AG04450 (cell line): ENCODE measurements at regions not wholly inside any gene's neighbourhood (a gene's known extent, or its start where the extent isn't known, plus 50 kb on each side); places are given as distances from the start of the nearest gene placed in this dataset.

ENCODE experiments used
- CTCF ChIA-PET: fragments of 300-600, 350-600 bp; formaldehyde crosslinking; extraction: SDS; loops from one replicate; lab custom pipeline; 2022; ENCODE audit warnings: antibody characterized with exemption, inconsistent platforms; lab: Charles Lee
- POLR2A ChIA-PET: fragments of 350-600 bp; formaldehyde crosslinking; extraction: SDS; loops from one replicate; lab custom pipeline; 2021; ENCODE audit warnings: antibody characterized with exemption, inconsistent platforms; lab: Yijun Ruan, JAX
- DNase-seq: peaks from one replicate; pipeline ENCODE4 v3.0.0-alpha.2; 2011; ENCODE audit warnings: low read depth, low spot score
- H3K27ac ChIP-seq: one replicate; pipeline ENCODE4 v1.5.1; 2012; ENCODE audit warnings: low read depth, low read length, control low read depth
- H3K27me3 ChIP-seq: one replicate; pipeline ENCODE4 v1.6.0; 2012; ENCODE audit warnings: low read length; ENCODE audit not compliant: control insufficient read depth, insufficient read depth
- H3K4me3 ChIP-seq: 2 replicates; pipeline ENCODE4 v1.5.1; 2011; ENCODE audit warnings: mild to moderate bottlenecking, low read depth, low read length, control low read depth
- H3K9me3 ChIP-seq: 2 replicates; pipeline ENCODE4 v1.5.1; 2012; ENCODE audit warnings: low read length; ENCODE audit not compliant: control insufficient read depth, insufficient read depth
- TF ChIP-seq, protein P1 (sequence below): IDR thresholded peaks from 2 replicates; pipeline ENCODE4 v1.5.1; 2011; ENCODE audit warnings: low read depth, low read length, control low read depth, inconsistent platforms

DNA sequence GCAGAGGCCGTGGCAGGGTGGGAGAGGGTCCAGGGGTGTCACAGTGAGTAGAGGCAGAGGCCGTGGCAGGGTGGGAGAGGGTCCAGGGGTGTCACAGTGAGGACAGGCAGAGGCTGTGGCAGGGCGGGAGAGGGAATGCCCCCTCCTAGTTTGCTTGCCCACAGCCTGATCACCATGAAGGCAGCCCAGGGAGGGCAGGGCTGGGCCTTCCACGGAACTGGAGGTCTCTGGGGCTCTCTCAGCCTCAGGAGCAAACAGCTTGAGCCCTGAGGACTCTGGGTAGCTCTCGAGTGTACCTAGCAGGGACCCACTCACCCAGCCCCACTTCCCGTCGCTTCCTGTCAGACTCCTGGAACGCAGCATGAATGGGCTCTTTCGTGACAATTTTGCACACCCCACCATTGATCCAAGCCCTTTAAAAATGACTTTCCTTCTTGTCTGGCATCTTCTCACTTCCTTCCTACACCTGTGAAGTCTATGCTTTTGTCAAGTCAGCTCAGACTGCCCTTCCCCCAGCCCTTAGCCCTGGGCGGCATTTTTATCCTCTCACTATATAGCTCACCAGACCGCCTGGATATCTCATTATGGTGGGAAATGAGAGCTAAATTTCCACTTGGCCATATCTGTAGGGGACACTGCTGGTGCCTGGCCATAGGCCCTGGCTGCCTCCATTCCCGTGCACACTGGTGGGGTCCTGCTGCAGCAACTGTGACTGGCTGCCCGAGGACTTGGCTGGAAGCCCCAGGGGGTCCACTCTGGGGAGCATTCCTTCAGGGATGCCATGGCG is 140.3 kb downstream of the CDC5L start:
- Histone ChIP-seq H3K9me3 (no peaks in the 10 kb centered on the region; the same call in 1 of the 2 replicates), H3K27me3 (peaks cover 49% of the 10 kb centered on the region), H3K4me3 (no peak overlapping the region), H3K27ac (no peak overlapping the region)
- no peak for DNase-seq
- POLR2A ChIA-PET: no interaction called here
- CTCF ChIA-PET: interaction anchor here (1.5 kb wide), 1 partner anchor 52 kb away, joined by 4 read pairs; no protein-coding TSS in a partner anchor
- TF ChIP-seq, protein P1, sequence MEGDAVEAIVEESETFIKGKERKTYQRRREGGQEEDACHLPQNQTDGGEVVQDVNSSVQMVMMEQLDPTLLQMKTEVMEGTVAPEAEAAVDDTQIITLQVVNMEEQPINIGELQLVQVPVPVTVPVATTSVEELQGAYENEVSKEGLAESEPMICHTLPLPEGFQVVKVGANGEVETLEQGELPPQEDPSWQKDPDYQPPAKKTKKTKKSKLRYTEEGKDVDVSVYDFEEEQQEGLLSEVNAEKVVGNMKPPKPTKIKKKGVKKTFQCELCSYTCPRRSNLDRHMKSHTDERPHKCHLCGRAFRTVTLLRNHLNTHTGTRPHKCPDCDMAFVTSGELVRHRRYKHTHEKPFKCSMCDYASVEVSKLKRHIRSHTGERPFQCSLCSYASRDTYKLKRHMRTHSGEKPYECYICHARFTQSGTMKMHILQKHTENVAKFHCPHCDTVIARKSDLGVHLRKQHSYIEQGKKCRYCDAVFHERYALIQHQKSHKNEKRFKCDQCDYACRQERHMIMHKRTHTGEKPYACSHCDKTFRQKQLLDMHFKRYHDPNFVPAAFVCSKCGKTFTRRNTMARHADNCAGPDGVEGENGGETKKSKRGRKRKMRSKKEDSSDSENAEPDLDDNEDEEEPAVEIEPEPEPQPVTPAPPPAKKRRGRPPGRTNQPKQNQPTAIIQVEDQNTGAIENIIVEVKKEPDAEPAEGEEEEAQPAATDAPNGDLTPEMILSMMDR: no peak

DNA sequence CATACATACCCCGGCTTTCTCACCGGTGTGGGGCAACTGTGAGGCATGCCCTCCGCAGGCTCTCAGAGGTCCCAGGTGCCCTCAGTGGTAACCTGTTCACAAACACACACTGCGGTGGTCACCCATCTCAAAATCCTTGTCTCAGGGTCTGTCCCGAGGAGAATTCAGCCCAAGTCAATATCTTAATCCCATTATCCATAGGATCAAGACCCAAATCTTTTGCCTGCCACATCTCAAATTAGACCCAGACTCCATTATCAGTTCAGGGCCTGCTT is 140.8 kb downstream of the CDC5L start:
- TF ChIP-seq, protein P1: no peak
- no peak for DNase-seq
- Histone ChIP-seq H3K27ac (no peak overlapping the region), H3K27me3 (peaks cover 48% of the 10 kb centered on the region), H3K9me3 (no peaks in the 10 kb centered on the region; the same call in 1 of the 2 replicates), H3K4me3 (no peak overlapping the region)
- ChIA-PET POLR2A (no interaction called here), CTCF (interaction anchor here (1.5 kb wide), 1 partner anchor 53 kb away, joined by 4 read pairs; no protein-coding TSS in a partner anchor)

DNA sequence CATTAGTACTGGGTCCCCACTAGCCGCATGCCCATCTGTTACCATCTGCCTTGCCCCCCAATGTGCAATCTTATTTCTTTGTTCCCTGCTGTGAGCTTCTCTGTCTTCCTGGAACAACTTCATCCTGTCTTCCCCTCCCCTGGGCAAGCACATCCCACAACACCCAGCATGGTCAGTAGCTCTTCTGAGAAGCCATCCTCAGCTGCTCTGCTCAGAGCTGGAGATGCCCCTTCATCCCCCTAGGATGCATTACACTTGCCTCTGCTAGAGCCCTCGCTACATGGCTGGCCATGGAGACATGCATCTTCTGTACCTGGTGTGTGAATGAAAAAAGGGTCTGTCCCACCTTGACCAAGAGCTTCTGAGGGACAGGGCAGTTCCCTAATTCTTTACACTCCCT is 141.2 kb downstream of the CDC5L start:
- TF ChIP-seq, protein P1: no peak
- DNase-seq: no peak
- ChIA-PET CTCF (interaction anchor here (0.6 to 1.5 kb wide), 2 partner anchors 53 to 1231 kb away, joined by 4 to 10 read pairs; no protein-coding TSS in a partner anchor), POLR2A (no interaction called here)
- Histone ChIP-seq H3K4me3 (no peak overlapping the region), H3K27ac (no peak overlapping the region), H3K27me3 (peaks cover 51% of the 10 kb centered on the region), H3K9me3 (no peaks in the 10 kb centered on the region; the same call in 1 of the 2 replicates)

DNA sequence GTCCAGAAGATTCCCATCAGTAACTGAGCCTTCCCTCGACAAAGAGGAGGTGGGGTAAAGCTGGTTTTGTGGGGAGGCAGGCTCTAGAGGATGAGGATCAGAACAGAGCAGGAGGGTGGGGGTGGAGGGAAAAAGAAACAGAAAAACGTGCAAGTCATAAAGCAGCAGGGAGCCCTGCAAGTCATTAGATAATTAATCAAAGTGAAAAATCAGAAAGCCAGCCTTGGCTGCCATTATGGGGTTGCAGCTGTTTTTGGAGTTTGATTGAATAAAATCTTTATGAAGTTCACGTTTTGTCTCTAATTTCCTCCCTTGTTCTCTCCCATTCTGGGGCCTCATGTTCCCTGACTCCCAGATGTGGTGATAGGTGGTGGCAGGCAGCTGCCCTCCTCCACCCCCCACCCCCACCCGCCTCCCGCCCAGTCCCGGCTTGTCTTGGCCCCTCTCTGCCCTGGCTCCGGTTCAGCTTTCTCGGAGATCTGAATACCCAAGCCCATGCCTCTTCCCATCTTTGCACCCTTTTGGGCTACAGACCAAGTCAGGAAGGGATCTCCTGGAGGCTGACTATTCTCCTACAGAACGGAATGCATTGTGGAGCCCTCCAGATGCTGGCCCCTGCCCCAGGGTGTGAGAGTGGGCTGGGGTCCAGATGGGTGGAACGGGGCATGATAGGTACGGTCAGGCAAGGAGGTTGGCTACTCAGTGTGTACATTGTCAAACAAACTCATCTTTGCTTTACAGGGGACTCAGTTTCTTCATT is 141.8 kb downstream of the CDC5L start:
- H3K27ac ChIP-seq: no peak overlapping the region
- no peaks in the 10 kb centered on the region; the same call in 1 of the 2 replicates for H3K9me3 ChIP-seq
- H3K27me3 ChIP-seq: peaks cover 53% of the 10 kb centered on the region
- H3K4me3 ChIP-seq: no peak overlapping the region
- POLR2A ChIA-PET: no interaction called here
- CTCF ChIA-PET: interaction anchor here (0.6 kb wide), 1 partner anchor 1231 kb away, joined by 10 read pairs; no protein-coding TSS in a partner anchor
- TF ChIP-seq, protein P1: no peak
- no peak for DNase-seq
